GM12891 (cell line): ENCODE measurements at regions not wholly inside any gene's neighbourhood (a gene's known extent, or its start where the extent isn't known, plus 50 kb on each side); places are given as distances from the start of the nearest gene placed in this dataset.

Experiments
- PAX5 ChIP-seq: IDR thresholded peaks from 2 replicates; pipeline ENCODE4 v1.6.1; 2011; ENCODE audit warnings: low read length, moderate library complexity, mild to moderate bottlenecking; ENCODE audit not compliant: insufficient read depth, severe bottlenecking
- POLR2A ChIP-seq: IDR thresholded peaks from 2 replicates; pipeline ENCODE4 v1.6.1; 2011; ENCODE audit warnings: low read depth, low read length, control low read depth
- POLR2AphosphoS5 ChIP-seq: IDR thresholded peaks from 2 replicates; pipeline ENCODE4 v1.6.1; 2011; ENCODE audit warnings: low read depth, low read length, control low read depth
- TAF1 ChIP-seq: IDR thresholded peaks from 2 replicates; pipeline ENCODE4 v1.6.1; 2011; ENCODE audit warnings: low read depth, low read length, control low read depth

DNA sequence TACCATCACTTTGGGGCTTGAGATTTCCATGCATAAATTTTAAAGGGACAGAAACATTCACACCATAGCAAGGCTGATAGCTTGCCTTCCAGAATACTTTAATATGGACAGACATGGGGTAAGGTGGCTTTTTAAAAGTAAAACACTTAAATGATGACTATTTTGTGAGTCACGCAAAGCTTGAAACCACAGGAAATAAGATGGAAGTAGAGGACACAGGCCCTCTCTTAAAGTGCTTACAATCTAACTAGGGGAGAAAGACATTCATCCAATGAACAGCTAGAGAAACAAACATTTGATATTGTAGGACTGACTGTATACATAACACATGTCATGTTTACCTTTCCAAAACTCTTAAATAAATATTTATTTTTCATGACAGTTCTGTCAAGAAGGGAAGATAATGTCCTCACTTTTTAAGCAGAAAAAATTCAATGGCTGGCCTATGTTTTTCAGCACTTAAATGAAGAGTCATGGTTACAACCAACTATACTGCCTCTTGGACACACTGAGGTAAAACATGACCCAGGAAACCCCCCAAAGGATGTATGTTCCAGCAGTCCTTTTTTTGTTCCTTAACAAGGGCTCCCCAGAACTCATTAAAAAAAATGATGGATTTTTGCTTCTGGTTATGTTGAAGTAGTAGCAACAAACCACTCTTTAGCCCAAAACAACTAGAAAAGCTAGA lies 120.0 kb upstream of the RBMS1 start:
- no peak for TF ChIP-seq POLR2AphosphoS5
- no peak for TF ChIP-seq POLR2A
- no peak for TF ChIP-seq PAX5
- TF ChIP-seq TAF1 = no peak
